K562 (cell line): ENCODE measurements at regions not wholly inside any gene's neighbourhood (a gene's known extent, or its start where the extent isn't known, plus 50 kb on each side); places are given as distances from the start of the nearest gene placed in this dataset.

ENCODE experiments used
- ATAC-seq: fragments of 200-7000 bp; cut with Tn5 transposase; 3 replicates; pipeline ENCODE4 v1.9.1; 2020; ENCODE audit warnings: moderate library complexity
- BruUV-seq: library from RNA; stranded (reverse); fragments of 400-500 nt; replicated peaks from 2 replicates; lab custom pipeline; 2021; lab: Mats Ljungman, UMichigan
- CTCF ChIA-PET: fragments of 300-600 bp; formaldehyde crosslinking; extraction: SDS; loops from one replicate; lab custom pipeline; 2021; ENCODE audit warnings: low intra/inter-chr PET ratio; lab: Yijun Ruan, JAX
- POLR2A ChIA-PET: fragments of 300-600, 350-650 bp; sonication (Branson Sonifier 250); formaldehyde crosslinking; extraction: SDS; loops from one replicate; lab custom pipeline; 2021; ENCODE audit warnings: antibody characterized with exemption, inconsistent platforms; lab: Yijun Ruan, JAX
- DNase-seq, 4 experiments: peaks; one replicate each; pipeline versions ENCODE4 v3.0.0 to v3.0.0-alpha.2; 2011 to 2018; ENCODE audit warnings: low spot score in 3 of 4, mixed read lengths in 3 of 4; ENCODE audit errors: extremely low read depth in 1 of 4
- FAIRE-seq: peaks from 2 replicates; lab custom pipeline; 2011; peaks lifted over from hg19 to GRCh38; lab: Jason Lieb, UNC
- H2AFZ ChIP-seq: 2 replicates; pipeline ENCODE4 v1.6.0; 2011; ENCODE audit warnings: low read depth, low read length, control low read depth, inconsistent platforms
- H3K27ac ChIP-seq: fragments of 200-600 bp; 3 replicates; pipeline ENCODE4 v1.8.0; 2011; ENCODE audit warnings: low read depth, mild to moderate bottlenecking, control low read depth, inconsistent platforms, low read length, moderate library complexity, mixed read lengths; ENCODE audit errors: extremely low read depth
- H3K27me3 ChIP-seq, 2 experiments: fragments of 300-600 bp in 1 of 2; 2 replicates in 1 of 2; 3 replicates in 1 of 2; pipeline versions ENCODE4 v1.6.0 to v1.8.0; 2011; ENCODE audit warnings: inconsistent platforms in 2 of 2, low read length in 2 of 2, mild to moderate bottlenecking in 1 of 2, mixed read lengths in 1 of 2, moderate library complexity in 1 of 2; ENCODE audit not compliant: control insufficient read depth in 2 of 2, insufficient read depth in 2 of 2
- H3K36me3 ChIP-seq: fragments of 300-600 bp; 3 replicates; pipeline ENCODE4 v1.8.0; 2011; ENCODE audit warnings: mild to moderate bottlenecking, low read length, inconsistent platforms; ENCODE audit not compliant: control insufficient read depth, insufficient read depth
- H3K4me1 ChIP-seq, 2 experiments: fragments of 200-600 bp in 1 of 2; replicated peaks in 1 of 2; 2 replicates in 1 of 2; 3 replicates in 1 of 2; pipeline versions ENCODE4 v1.5.1 to v1.8.0; 2011; ENCODE audit warnings: inconsistent platforms in 2 of 2, low read length in 2 of 2, mild to moderate bottlenecking in 1 of 2, mixed read lengths in 1 of 2, moderate library complexity in 1 of 2; ENCODE audit not compliant: control insufficient read depth in 2 of 2, insufficient read depth in 2 of 2
- H3K4me2 ChIP-seq: 2 replicates; pipeline ENCODE4 v1.6.1; 2011; ENCODE audit warnings: low read length, control low read depth, inconsistent platforms, mixed read lengths; ENCODE audit not compliant: insufficient read depth
- H3K4me3 ChIP-seq: fragments of 200-600 bp; sonication (generic), shearing (Covaris generic); 2 replicates; pipeline ENCODE4 v1.5.1; 2016; ENCODE audit warnings: control low read depth, inconsistent platforms
- H3K79me2 ChIP-seq: fragments of 200-600 bp; 3 replicates; pipeline ENCODE4 v1.8.0; 2011; ENCODE audit warnings: low read length, inconsistent platforms; ENCODE audit not compliant: control insufficient read depth, insufficient read depth
- H3K9ac ChIP-seq, 2 experiments: 2 replicates each; pipeline versions ENCODE4 v1.6.0 to v1.6.1; 2011; ENCODE audit warnings: low read depth in 2 of 2, low read length in 2 of 2, control low read depth in 1 of 2, inconsistent platforms in 1 of 2, mild to moderate bottlenecking in 1 of 2, mixed read lengths in 1 of 2; ENCODE audit not compliant: insufficient read depth in 1 of 2
- H3K9me1 ChIP-seq: one replicate; pipeline ENCODE4 v1.6.0; 2011; ENCODE audit warnings: inconsistent platforms, mild to moderate bottlenecking, low read length, moderate library complexity; ENCODE audit not compliant: control insufficient read depth, insufficient read depth
- H3K9me3 ChIP-seq: replicated peaks from 2 replicates; pipeline ENCODE4 v1.5.1; 2011; ENCODE audit warnings: low read depth, low read length, inconsistent platforms; ENCODE audit not compliant: control insufficient read depth, insufficient read depth
- H4K20me1 ChIP-seq: replicated peaks from 2 replicates; pipeline ENCODE4 v1.6.1; 2011; ENCODE audit warnings: low read length, inconsistent platforms, mixed read lengths; ENCODE audit not compliant: control insufficient read depth, insufficient read depth
- AFF1 ChIP-seq, 2 experiments: fragments of 450-650 bp; IDR thresholded peaks; 2 replicates each; pipeline ENCODE4 v1.6.1; 2018; ENCODE audit warnings: mild to moderate bottlenecking in 2 of 2, low read depth in 1 of 2; ENCODE audit not compliant: partially characterized antibody in 2 of 2
- HMG20A ChIP-seq: fragments of 450-650 bp; formaldehyde crosslinking; conservative IDR thresholded peaks from 2 replicates; pipeline ENCODE4 v1.4.0; 2020; ENCODE audit warnings: mild to moderate bottlenecking, mixed read lengths
- IRF1 ChIP-seq: sonication (generic); formaldehyde crosslinking; IDR thresholded peaks from 2 replicates; pipeline ENCODE4 v1.8.0; 2022; ENCODE audit warnings: missing genetic modification reagents, mild to moderate bottlenecking, borderline replicate concordance
- L3MBTL2 ChIP-seq: fragments of 450-650 bp; IDR thresholded peaks from 2 replicates; pipeline ENCODE4 v1.6.1; 2016; ENCODE audit warnings: mild to moderate bottlenecking, moderate library complexity
- MITF ChIP-seq: IDR thresholded peaks from 2 replicates; pipeline ENCODE4 v1.6.1; 2014; ENCODE audit warnings: antibody characterized with exemption
- PTBP1 ChIP-seq: fragments of 200-400 bp; formaldehyde crosslinking; IDR thresholded peaks from 2 replicates; pipeline ENCODE4 v1.6.1; 2017; ENCODE audit warnings: low read depth, low read length
- SMARCC2 ChIP-seq: fragments of 450-650 bp; IDR thresholded peaks from 2 replicates; pipeline ENCODE4 v1.6.1; 2017; ENCODE audit warnings: antibody characterized with exemption, moderate library complexity, mild to moderate bottlenecking, low read depth
- SMC3 ChIP-seq: conservative IDR thresholded peaks from 2 replicates; pipeline ENCODE4 v1.6.1; 2011; ENCODE audit warnings: low read depth, low read length, improper control_type of control experiment; ENCODE audit not compliant: insufficient read depth
- SREBF1 ChIP-seq: fragments of 150-350 bp; IDR thresholded peaks from 2 replicates; pipeline ENCODE4 v1.6.1; 2014; ENCODE audit warnings: antibody characterized with exemption, low read depth, low read length, borderline replicate concordance
- UBTF ChIP-seq, 2 experiments: IDR thresholded peaks; 2 replicates each; pipeline ENCODE4 v1.6.1; 2012; ENCODE audit warnings: improper control_type of control experiment in 2 of 2, low read depth in 2 of 2, low read length in 2 of 2, borderline replicate concordance in 1 of 2
- ZBTB12 ChIP-seq: fragments of 250-450 bp; sonication (Bioruptor Pico); IDR thresholded peaks from 2 replicates; pipeline ENCODE4 v1.4.0; 2020
- ZNF644 ChIP-seq: fragments of 200-800 bp; sonication (Bioruptor generic); IDR thresholded peaks from 2 replicates; pipeline ENCODE4 v1.6.1; 2016; ENCODE audit warnings: low read depth, missing genetic modification characterization, missing compliant biosample characterization
- WGBS: fragments of 100-300 bp; shearing (Covaris generic); methylation state at CpG from one replicate; pipeline ENCODE4 v1.1.6; 2016; ENCODE audit warnings: low coverage, mixed read lengths; ENCODE audit not compliant: insufficient coverage; ENCODE audit errors: missing lambda C conversion rate; 5-methylcytosine and 5-hydroxymethylcytosine counted together
- in situ Hi-C: fragments of 300-500 bp; cut with MboI; formaldehyde crosslinking; loops from 4 replicates; pipeline ENCODE4 v1.15.0; 2018; ENCODE audit warnings: inconsistent platforms, mixed read lengths
- intact Hi-C: fragments of 100-400 bp; cut with micrococcal nuclease; formaldehyde crosslinking; loops from 2 replicates; pipeline ENCODE4 v1.14.2; 2022

GRCh38 chr12:93219947-93220346 is 157.8 kb upstream of the NUDT4 start:
- ATAC-seq (no peak), DNase-seq (no peak), FAIRE-seq (no peak)
- H3K4me3 ChIP-seq: no peak overlapping the region
- POLR2A ChIA-PET: no interaction called here
- no TSS peak for BruUV-seq
- TF ChIP-seq IRF1 (CRISPR knock-in tag) (no peak), ZBTB12 (CRISPR knock-in tag) (no peak), HMG20A (CRISPR knock-in tag) (no peak), SREBF1 (no peak), PTBP1 (no peak), L3MBTL2 (no peak), SMARCC2 (no peak), SMC3 (no peak), ZNF644 (tag) (no peak), UBTF (IDR thresholded peaks at IDR 0.05; ENCODE audit: borderline replicate concordance in 1 of 2, low read depth in 2 of 2, low read length in 2 of 2) (no peak), MITF (no peak), AFF1 (IDR thresholded peaks at IDR 0.05; ENCODE audit: low read depth in 1 of 2, partially characterized antibody in 2 of 2) (no peak)
- H3K9me3 ChIP-seq: no peaks in the 10 kb centered on the region
- H3K27me3 ChIP-seq: no peaks in the 10 kb centered on the region
- H3K4me2 ChIP-seq: no peak overlapping the region
- H3K36me3 ChIP-seq: no peaks in the 10 kb centered on the region
- CTCF ChIA-PET: no interaction called here
- whole genome bisulfite sequencing: 10% methylated on average over 2 of the region's 2 CpGs
- H3K79me2 ChIP-seq: no peaks in the 10 kb centered on the region
- no peaks in the 10 kb centered on the region for H3K9me1 ChIP-seq
- no peak overlapping the region for H2AFZ ChIP-seq
- H3K4me1 ChIP-seq: no peaks in the 10 kb centered on the region; a peak in 1 of 5 replicates
- H4K20me1 ChIP-seq: no peaks in the 10 kb centered on the region
- in situ Hi-C loops (no loop called here), intact Hi-C loops (no loop called here)
- no peak overlapping the region for H3K9ac ChIP-seq
- no peak overlapping the region for H3K27ac ChIP-seq
